SK-N-SH (cell line): ENCODE measurements at regions not wholly inside any gene's neighbourhood (a gene's known extent, or its start where the extent isn't known, plus 50 kb on each side); places are given as distances from the start of the nearest gene placed in this dataset.
A peak's percentile ranks its signal among the peaks of the same experiment; 100 is the strongest.

Source experiments
- CTCF ChIA-PET: fragments of 300-600, 350-600 bp; formaldehyde crosslinking; extraction: SDS; loops from one replicate; lab custom pipeline; 2021; lab: Yijun Ruan, JAX
- POLR2A ChIA-PET: fragments of 350-600 bp; sonication (Branson Sonifier 250); formaldehyde crosslinking; extraction: SDS; loops from one replicate; lab custom pipeline; 2020; ENCODE audit warnings: antibody characterized with exemption, inconsistent platforms; lab: Yijun Ruan, JAX
- DNase-seq: peaks from one replicate; pipeline ENCODE4 v3.0.0; 2012
- H2AFZ ChIP-seq: fragments of 200-600 bp; sonication (generic); 2 replicates; pipeline ENCODE4 v1.8.1; 2016; ENCODE audit warnings: antibody characterized with exemption, mild to moderate bottlenecking, low read depth
- H3F3A ChIP-seq: fragments of 200-600 bp; sonication (generic); replicated peaks from 2 replicates; pipeline ENCODE3; 2016; ENCODE audit warnings: antibody characterized with exemption, mild to moderate bottlenecking; ENCODE audit not compliant: insufficient read depth
- H3K27ac ChIP-seq, 2 experiments: fragments of 200-500 bp in 1 of 2; fragments of 200-600 bp in 1 of 2; sonication (Bioruptor generic) in 1 of 2; sonication (generic), shearing (Covaris generic) in 1 of 2; 2 replicates each; pipeline versions ENCODE4 v1.5.1 to v1.6.1; 2014 to 2016; ENCODE audit warnings: low read depth in 2 of 2, inconsistent platforms in 1 of 2, low read length in 1 of 2, mild to moderate bottlenecking in 1 of 2, mixed read lengths in 1 of 2
- H3K27me3 ChIP-seq: fragments of 200-600 bp; sonication (generic), shearing (Covaris generic); 2 replicates; pipeline ENCODE4 v1.6.1; 2016; ENCODE audit warnings: mixed run types; ENCODE audit not compliant: insufficient read depth
- H3K36me3 ChIP-seq, 2 experiments: fragments of 200-500 bp in 1 of 2; fragments of 200-600 bp in 1 of 2; sonication (Bioruptor generic) in 1 of 2; sonication (generic) in 1 of 2; replicated peaks in 1 of 2; 2 replicates each; pipeline versions ENCODE3 to v1.5.1; 2014 to 2016; ENCODE audit warnings: low read length in 1 of 2, mild to moderate bottlenecking in 1 of 2; ENCODE audit not compliant: insufficient read depth in 2 of 2, control insufficient read depth in 1 of 2
- H3K4me1 ChIP-seq, 2 experiments: fragments of 200-500 bp in 1 of 2; fragments of 200-600 bp in 1 of 2; sonication (Bioruptor generic) in 1 of 2; sonication (generic), shearing (Covaris generic) in 1 of 2; 2 replicates each; pipeline versions ENCODE4 v1.5.1 to v1.6.1; 2014 to 2016; ENCODE audit warnings: low read depth in 1 of 2, low read length in 1 of 2, mixed run types in 1 of 2; ENCODE audit not compliant: insufficient read depth in 2 of 2, control insufficient read depth in 1 of 2
- H3K4me2 ChIP-seq: fragments of 200-600 bp; sonication (generic), shearing (Covaris generic); 2 replicates; pipeline ENCODE4 v1.6.1; 2017; ENCODE audit warnings: mixed run types
- H3K4me3 ChIP-seq, 2 experiments: fragments of 200-500 bp in 1 of 2; fragments of 200-600 bp in 1 of 2; sonication (Bioruptor generic) in 1 of 2; sonication (generic), shearing (Covaris generic) in 1 of 2; 2 replicates each; pipeline versions ENCODE4 v1.5.1 to v1.8.1; 2014 to 2016; ENCODE audit warnings: low read depth in 2 of 2, inconsistent platforms in 1 of 2, low read length in 1 of 2, mild to moderate bottlenecking in 1 of 2, mixed read lengths in 1 of 2, moderate library complexity in 1 of 2
- H3K79me2 ChIP-seq: fragments of 200-600 bp; sonication (generic); 2 replicates; pipeline ENCODE4 v1.8.1; 2017; ENCODE audit warnings: mild to moderate bottlenecking; ENCODE audit not compliant: insufficient read depth
- H3K9ac ChIP-seq: fragments of 200-600 bp; sonication (generic); 2 replicates; pipeline ENCODE4 v1.6.1; 2017; ENCODE audit warnings: mixed run types
- H3K9me2 ChIP-seq: fragments of 200-600 bp; sonication (generic); 2 replicates; pipeline ENCODE4 v1.6.1; 2017; ENCODE audit warnings: mixed run types
- H3K9me3 ChIP-seq: fragments of 200-600 bp; sonication (generic); 2 replicates; pipeline ENCODE4 v1.6.1; 2017; ENCODE audit warnings: mixed run types, mild to moderate bottlenecking, moderate library complexity
- H4K20me1 ChIP-seq: fragments of 200-600 bp; sonication (generic); 2 replicates; pipeline ENCODE4 v1.6.1; 2017; ENCODE audit warnings: mild to moderate bottlenecking, mixed run types; ENCODE audit not compliant: insufficient read depth
- EZH2phosphoT487 ChIP-seq: fragments of 200-600 bp; sonication (generic); IDR thresholded peaks from 2 replicates; pipeline ENCODE4 v1.6.1; 2017; ENCODE audit warnings: low read depth, mixed run types, mild to moderate bottlenecking, antibody characterized with exemption, moderate library complexity, borderline replicate concordance
- FOSL2 ChIP-seq: IDR thresholded peaks from 2 replicates; pipeline ENCODE4 v1.4.0; 2012; ENCODE audit warnings: low read depth, mild to moderate bottlenecking, moderate library complexity, borderline replicate concordance
- FOXM1 ChIP-seq: IDR thresholded peaks from 2 replicates; pipeline ENCODE4 v1.4.0; 2012; ENCODE audit warnings: low read depth, mild to moderate bottlenecking
- GABPA ChIP-seq: IDR thresholded peaks from 2 replicates; pipeline ENCODE4 v1.4.0; 2012; ENCODE audit warnings: low read depth, mild to moderate bottlenecking
- IRF3 ChIP-seq: fragments of 150-350 bp; IDR thresholded peaks from 2 replicates; pipeline ENCODE4 v1.6.1; 2016; ENCODE audit warnings: mild to moderate bottlenecking, low read depth, low read length
- MXI1 ChIP-seq: IDR thresholded peaks from 2 replicates; pipeline ENCODE4 v1.6.1; 2012; ENCODE audit warnings: mild to moderate bottlenecking, low read depth, low read length, improper control_type of control experiment
- NFIC ChIP-seq: IDR thresholded peaks from 2 replicates; pipeline ENCODE4 v1.4.0; 2012; ENCODE audit warnings: borderline replicate concordance
- NRF1 ChIP-seq: IDR thresholded peaks from 2 replicates; pipeline ENCODE4 v1.6.1; 2012; ENCODE audit warnings: low read depth, mild to moderate bottlenecking, low read length
- PBX3 ChIP-seq: IDR thresholded peaks from 2 replicates; pipeline ENCODE4; 2012
- RAD21 ChIP-seq: IDR thresholded peaks from 2 replicates; pipeline ENCODE4 v1.6.1; 2012; ENCODE audit warnings: mild to moderate bottlenecking, low read length
- REST ChIP-seq: IDR thresholded peaks from 2 replicates; pipeline ENCODE4 v1.6.1; 2012; ENCODE audit warnings: mild to moderate bottlenecking, low read depth, low read length, moderate library complexity
- RFX5 ChIP-seq: IDR thresholded peaks from 2 replicates; pipeline ENCODE4 v1.6.1; 2012; ENCODE audit warnings: mild to moderate bottlenecking, improper control_type of control experiment, low read length
- SIN3A ChIP-seq: IDR thresholded peaks from 2 replicates; pipeline ENCODE4 v1.6.1; 2012; ENCODE audit warnings: low read depth, mild to moderate bottlenecking, low read length, moderate library complexity, borderline replicate concordance
- TAF1 ChIP-seq: IDR thresholded peaks from 2 replicates; pipeline ENCODE4 v1.6.1; 2012; ENCODE audit warnings: low read depth, mild to moderate bottlenecking, low read length, moderate library complexity, borderline replicate concordance
- TCF12 ChIP-seq: IDR thresholded peaks from 2 replicates; pipeline ENCODE4 v1.4.0; 2012
- TEAD4 ChIP-seq: IDR thresholded peaks from 2 replicates; pipeline ENCODE4 v1.4.0; 2012; ENCODE audit warnings: mild to moderate bottlenecking, borderline replicate concordance; ENCODE audit not compliant: insufficient read depth
- YY1 ChIP-seq: IDR thresholded peaks from 2 replicates; pipeline ENCODE4 v1.4.0; 2012; ENCODE audit warnings: low read depth, mild to moderate bottlenecking
- WGBS: methylation state at CpG from one replicate; pipeline ENCODE4 v1.1.6; 2017; ENCODE audit warnings: low lambda C conversion rate; 5-methylcytosine and 5-hydroxymethylcytosine counted together
- TF ChIP-seq, protein P1 (sequence below): fragments of 200-600 bp; sonication (generic); IDR thresholded peaks from 2 replicates; pipeline ENCODE4 v1.6.1; 2017; ENCODE audit warnings: antibody characterized with exemption, mild to moderate bottlenecking, moderate library complexity
- TF ChIP-seq, protein P2 (sequence below): IDR thresholded peaks from 2 replicates; pipeline ENCODE4 v1.4.0; 2012; ENCODE audit warnings: low read depth

- 4% methylated on average over 1 of the region's 1 CpG for WGBS
- Histone ChIP-seq H3K4me3 (no peak overlapping the region), H3K36me3 (no peaks in the 10 kb centered on the region), H3K4me2 (no peak overlapping the region), H4K20me1 (no peaks in the 10 kb centered on the region), H2AFZ (no peak overlapping the region; the same call in 1 of the 2 replicates), H3K9me3 (peaks cover 4% of the 10 kb centered on the region; the same call in 1 of the 2 replicates), H3K9ac (no peak overlapping the region), H3F3A (no peaks in the 10 kb centered on the region), H3K9me2 (no peaks in the 10 kb centered on the region), H3K79me2 (no peaks in the 10 kb centered on the region), H3K4me1 (no peaks in the 10 kb centered on the region), H3K27me3 (no peaks in the 10 kb centered on the region), H3K27ac (no peak overlapping the region)
- TF ChIP-seq SIN3A (no peak), TEAD4 (no peak), RFX5 (no peak), TAF1 (no peak), EZH2phosphoT487 (no peak), MXI1 (no peak), PBX3 (no peak), NFIC (no peak)
- DNase-seq, result no peak
- CTCF ChIA-PET, result no interaction called here
- POLR2A ChIA-PET, result no interaction called here
Measured at GRCh38 chr5:114174837-114175236, 187.0 kb upstream of the KCNN2 start.

DNA sequence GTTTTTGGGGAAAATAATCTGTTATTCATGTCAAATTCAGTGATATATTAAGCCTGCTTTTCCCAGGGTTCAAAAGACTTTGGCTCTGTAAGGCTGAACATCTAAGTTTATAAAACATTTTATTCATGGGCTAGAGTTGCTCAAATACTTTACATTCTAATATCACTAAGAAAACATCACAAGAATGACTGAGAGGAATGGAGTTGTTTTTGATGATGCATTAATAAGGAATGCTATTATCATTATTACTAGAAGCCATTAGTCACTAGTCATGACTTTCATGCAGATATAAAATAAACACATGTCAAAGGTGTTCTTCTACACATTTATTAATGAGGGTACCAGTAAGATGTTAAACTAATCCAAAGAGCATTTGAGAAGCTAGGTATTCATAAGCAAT lies 185.5 kb upstream of the KCNN2 start:
- no peaks in the 10 kb centered on the region for H3F3A ChIP-seq
- no peak overlapping the region for H3K9ac ChIP-seq
- H3K4me3 ChIP-seq, result no peak overlapping the region
- no peaks in the 10 kb centered on the region for H4K20me1 ChIP-seq
- no peaks in the 10 kb centered on the region for H3K36me3 ChIP-seq
- H3K9me3 ChIP-seq, result peaks cover 4% of the 10 kb centered on the region; the same call in 1 of the 2 replicates
- ChIA-PET POLR2A (no interaction called here), CTCF (no interaction called here)
- DNase-seq, result no peak
- H3K27ac ChIP-seq, result peak overlapping the region in 1 of 2 experiments; percentile 25; a peak in 1 of 4 replicates
- H3K4me1 ChIP-seq, result no peaks in the 10 kb centered on the region
- H2AFZ ChIP-seq, result no peak overlapping the region
- no peaks in the 10 kb centered on the region for H3K79me2 ChIP-seq
- no peak overlapping the region for H3K4me2 ChIP-seq
- H3K9me2 ChIP-seq, result no peaks in the 10 kb centered on the region
- no peak for TF ChIP-seq REST
- no peak for TF ChIP-seq GABPA
- TF ChIP-seq TCF12, result no peak
- no peak for TF ChIP-seq TEAD4
- TF ChIP-seq, protein P1, sequence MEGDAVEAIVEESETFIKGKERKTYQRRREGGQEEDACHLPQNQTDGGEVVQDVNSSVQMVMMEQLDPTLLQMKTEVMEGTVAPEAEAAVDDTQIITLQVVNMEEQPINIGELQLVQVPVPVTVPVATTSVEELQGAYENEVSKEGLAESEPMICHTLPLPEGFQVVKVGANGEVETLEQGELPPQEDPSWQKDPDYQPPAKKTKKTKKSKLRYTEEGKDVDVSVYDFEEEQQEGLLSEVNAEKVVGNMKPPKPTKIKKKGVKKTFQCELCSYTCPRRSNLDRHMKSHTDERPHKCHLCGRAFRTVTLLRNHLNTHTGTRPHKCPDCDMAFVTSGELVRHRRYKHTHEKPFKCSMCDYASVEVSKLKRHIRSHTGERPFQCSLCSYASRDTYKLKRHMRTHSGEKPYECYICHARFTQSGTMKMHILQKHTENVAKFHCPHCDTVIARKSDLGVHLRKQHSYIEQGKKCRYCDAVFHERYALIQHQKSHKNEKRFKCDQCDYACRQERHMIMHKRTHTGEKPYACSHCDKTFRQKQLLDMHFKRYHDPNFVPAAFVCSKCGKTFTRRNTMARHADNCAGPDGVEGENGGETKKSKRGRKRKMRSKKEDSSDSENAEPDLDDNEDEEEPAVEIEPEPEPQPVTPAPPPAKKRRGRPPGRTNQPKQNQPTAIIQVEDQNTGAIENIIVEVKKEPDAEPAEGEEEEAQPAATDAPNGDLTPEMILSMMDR, result no peak
- no peak for TF ChIP-seq NFIC
- no peak for TF ChIP-seq FOXM1
- no peak for TF ChIP-seq IRF3
- TF ChIP-seq, protein P2, sequence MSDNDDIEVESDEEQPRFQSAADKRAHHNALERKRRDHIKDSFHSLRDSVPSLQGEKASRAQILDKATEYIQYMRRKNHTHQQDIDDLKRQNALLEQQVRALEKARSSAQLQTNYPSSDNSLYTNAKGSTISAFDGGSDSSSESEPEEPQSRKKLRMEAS, result no peak
- TF ChIP-seq RAD21, result no peak
- no peak for TF ChIP-seq PBX3
- TF ChIP-seq EZH2phosphoT487, result no peak
- TF ChIP-seq FOSL2, result no peak
- TF ChIP-seq NRF1, result no peak
- TF ChIP-seq YY1, result no peak
- TF ChIP-seq TAF1, result no peak
- H3K27me3 ChIP-seq, result no peaks in the 10 kb centered on the region
